H1 (cell line): ENCODE measurements at regions not wholly inside any gene's neighbourhood (a gene's known extent, or its start where the extent isn't known, plus 50 kb on each side); places are given as distances from the start of the nearest gene placed in this dataset.

ENCODE experiments used
- CTCF ChIA-PET: fragments of 300-600 bp; sonication (Branson Sonifier 250); formaldehyde crosslinking; loops from one replicate; lab custom pipeline; 2021; ENCODE audit not compliant: partially characterized antibody; lab: Charles Lee
- POLR2A ChIA-PET: fragments of 300-600 bp; sonication (Branson Sonifier 250); formaldehyde crosslinking; loops from one replicate; lab custom pipeline; 2021; ENCODE audit warnings: inconsistent platforms; ENCODE audit not compliant: partially characterized antibody; lab: Charles Lee
- DNase-seq, 2 experiments: peaks; one replicate each; pipeline versions ENCODE4 v3.0.0 to v3.0.0-alpha.2; 2010 to 2022; ENCODE audit warnings: low spot score in 2 of 2, low read depth in 1 of 2, mixed read lengths in 1 of 2
- FAIRE-seq: peaks from 2 replicates; lab custom pipeline; 2011; peaks lifted over from hg19 to GRCh38; lab: Jason Lieb, UNC
- H2AFZ ChIP-seq: 2 replicates; pipeline ENCODE4 v1.8.1; 2012; ENCODE audit warnings: low read length, inconsistent platforms
- H2AK5ac ChIP-seq: 2 replicates; pipeline ENCODE4 v1.6.1; 2013; ENCODE audit warnings: low read depth, low read length
- H2BK120ac ChIP-seq: replicated peaks from 2 replicates; pipeline ENCODE3; 2013; ENCODE audit warnings: low read depth, low read length, inconsistent platforms
- H2BK12ac ChIP-seq: 2 replicates; pipeline ENCODE4 v1.6.1; 2013; ENCODE audit warnings: low read depth, low read length
- H2BK15ac ChIP-seq: 2 replicates; pipeline ENCODE4 v1.6.1; 2013; ENCODE audit warnings: low read length
- H2BK20ac ChIP-seq: 2 replicates; pipeline ENCODE4 v1.6.1; 2013; ENCODE audit warnings: low read length
- H2BK5ac ChIP-seq: 2 replicates; pipeline ENCODE4 v1.6.1; 2013; ENCODE audit warnings: low read depth, low read length
- H3K14ac ChIP-seq: 2 replicates; pipeline ENCODE4 v1.6.1; 2013; ENCODE audit warnings: inconsistent platforms; ENCODE audit not compliant: insufficient read length
- H3K18ac ChIP-seq: 2 replicates; pipeline ENCODE4 v1.6.1; 2013; ENCODE audit warnings: low read length; ENCODE audit errors: extremely low read depth
- H3K23ac ChIP-seq: 2 replicates; pipeline ENCODE4 v1.6.1; 2013; ENCODE audit warnings: inconsistent platforms; ENCODE audit not compliant: insufficient read length
- H3K23me2 ChIP-seq: 2 replicates; pipeline ENCODE4 v1.6.1; 2013; ENCODE audit warnings: low read depth, low read length
- H3K27ac ChIP-seq: 2 replicates; pipeline ENCODE4 v1.6.1; 2011; ENCODE audit warnings: low read depth, low read length, inconsistent platforms
- H3K27me3 ChIP-seq, 4 experiments: replicated peaks in 1 of 4; 1 replicate in 1 of 4; 2 replicates in 3 of 4; pipeline versions ENCODE4 v1.6.1 to v1.8.1; 2011 to 2013; ENCODE audit warnings: low read length in 3 of 4, mild to moderate bottlenecking in 3 of 4, inconsistent platforms in 2 of 4, mixed read lengths in 2 of 4, moderate library complexity in 1 of 4; ENCODE audit not compliant: control insufficient read depth in 3 of 4, insufficient read depth in 3 of 4; ENCODE audit errors: extremely low read depth in 1 of 4
- H3K36me3 ChIP-seq, 4 experiments: 2 replicates each; pipeline versions ENCODE4 v1.6.1 to v1.8.1; 2011 to 2013; ENCODE audit warnings: mild to moderate bottlenecking in 4 of 4, low read length in 3 of 4, moderate library complexity in 2 of 4, control low read depth in 1 of 4, inconsistent platforms in 1 of 4; ENCODE audit not compliant: insufficient read depth in 4 of 4, control insufficient read depth in 2 of 4
- H3K4ac ChIP-seq: replicated peaks from 2 replicates; pipeline ENCODE3; 2013; ENCODE audit warnings: low read length, low read depth, mixed read lengths, inconsistent platforms; ENCODE audit not compliant: insufficient read length
- H3K4me1 ChIP-seq, 4 experiments: replicated peaks in 1 of 4; 1 replicate in 1 of 4; 2 replicates in 3 of 4; pipeline versions ENCODE4 v1.6.1 to v1.8.1; 2011 to 2013; ENCODE audit warnings: low read length in 3 of 4, inconsistent platforms in 2 of 4, mixed read lengths in 1 of 4; ENCODE audit not compliant: insufficient read depth in 4 of 4, control insufficient read depth in 3 of 4
- H3K4me2 ChIP-seq, 2 experiments: 2 replicates each; pipeline versions ENCODE4 v1.6.1 to v1.8.1; 2011 to 2013; ENCODE audit warnings: low read depth in 2 of 2, low read length in 2 of 2, control low read depth in 1 of 2, inconsistent platforms in 1 of 2, mild to moderate bottlenecking in 1 of 2; ENCODE audit not compliant: insufficient read depth in 1 of 2
- H3K4me3 ChIP-seq, 4 experiments: fragments of 200-600, 300-600 bp in 1 of 4; sonication (generic), shearing (Covaris generic), sonication (Bioruptor Twin) in 1 of 4; 2 replicates each; pipeline versions ENCODE4 v1.5.1 to v1.8.1; 2011 to 2016; ENCODE audit warnings: low read length in 4 of 4, low read depth in 3 of 4, control low read depth in 2 of 4, inconsistent platforms in 2 of 4, mild to moderate bottlenecking in 2 of 4, mixed read lengths in 1 of 4, moderate library complexity in 1 of 4; ENCODE audit not compliant: insufficient read depth in 2 of 4; ENCODE audit errors: extremely low read depth in 1 of 4
- H3K56ac ChIP-seq: replicated peaks from 2 replicates; pipeline ENCODE3; 2013; ENCODE audit warnings: low read depth, mild to moderate bottlenecking, mixed read lengths, low read length, inconsistent platforms; ENCODE audit not compliant: insufficient read length
- H3K79me1 ChIP-seq: 2 replicates; pipeline ENCODE4 v1.6.1; 2013; ENCODE audit warnings: low read depth, low read length, control low read depth
- H3K79me2 ChIP-seq, 2 experiments: 2 replicates each; pipeline versions ENCODE4 v1.6.1 to v1.8.1; 2012 to 2013; ENCODE audit warnings: low read length in 2 of 2, mild to moderate bottlenecking in 2 of 2, inconsistent platforms in 1 of 2; ENCODE audit not compliant: insufficient read depth in 2 of 2, control insufficient read depth in 1 of 2
- H3K9ac ChIP-seq, 4 experiments: replicated peaks in 1 of 4; 1 replicate in 1 of 4; 2 replicates in 3 of 4; pipeline versions ENCODE4 v1.6.1 to v1.8.1; 2011 to 2013; ENCODE audit warnings: low read depth in 3 of 4, low read length in 3 of 4, control low read depth in 2 of 4, mild to moderate bottlenecking in 2 of 4, moderate library complexity in 2 of 4, inconsistent platforms in 1 of 4; ENCODE audit errors: extremely low read depth in 1 of 4
- H3K9me3 ChIP-seq, 2 experiments: 2 replicates each; pipeline versions ENCODE4 v1.6.1 to v1.8.1; 2012 to 2013; ENCODE audit warnings: mild to moderate bottlenecking in 2 of 2, moderate library complexity in 2 of 2, control low read depth in 1 of 2, inconsistent platforms in 1 of 2, low read depth in 1 of 2, low read length in 1 of 2, mixed read lengths in 1 of 2; ENCODE audit not compliant: insufficient read depth in 2 of 2
- H4K20me1 ChIP-seq, 2 experiments: replicated peaks in 1 of 2; 2 replicates each; pipeline versions ENCODE3 to v1.8.1; 2011 to 2013; ENCODE audit warnings: inconsistent platforms in 2 of 2, low read length in 2 of 2, mild to moderate bottlenecking in 1 of 2; ENCODE audit not compliant: insufficient read depth in 2 of 2, control insufficient read depth in 1 of 2
- H4K5ac ChIP-seq: 2 replicates; pipeline ENCODE4 v1.6.1; 2013; ENCODE audit warnings: low read length, low read depth, mixed read lengths, inconsistent platforms; ENCODE audit not compliant: insufficient read length
- H4K8ac ChIP-seq: 2 replicates; pipeline ENCODE4 v1.8.0; 2013; ENCODE audit warnings: mild to moderate bottlenecking, moderate library complexity, low read length, inconsistent platforms; ENCODE audit not compliant: insufficient read depth; ENCODE audit errors: extremely low read depth
- H4K91ac ChIP-seq: replicated peaks from 2 replicates; pipeline ENCODE3; 2013; ENCODE audit warnings: low read length, mixed read lengths, inconsistent platforms; ENCODE audit not compliant: insufficient read length
- CHD1 ChIP-seq: IDR thresholded peaks from 2 replicates; pipeline ENCODE4 v1.6.1; 2012; ENCODE audit warnings: low read depth, low read length, improper control_type of control experiment
- FOSL1 ChIP-seq: IDR thresholded peaks from 2 replicates; pipeline ENCODE4 v1.6.1; 2011; ENCODE audit warnings: mild to moderate bottlenecking, low read depth, low read length, moderate library complexity; ENCODE audit not compliant: insufficient read depth
- SUZ12 ChIP-seq: fragments of 200-600 bp; sonication (generic); IDR thresholded peaks from 2 replicates; pipeline ENCODE4 v1.6.1; 2012; ENCODE audit warnings: mild to moderate bottlenecking, inconsistent platforms, low read length, moderate library complexity, mixed read lengths
- TEAD4 ChIP-seq: IDR thresholded peaks from 2 replicates; pipeline ENCODE4 v1.6.1; 2012; ENCODE audit warnings: low read depth, low read length, inconsistent platforms, mixed read lengths
- WGBS, 2 experiments: shearing (Covaris generic) in 1 of 2; methylation state at CpG; one replicate each; pipeline versions ENCODE4 v1.1.6 to v1.1.7; 2013 to 2015; ENCODE audit warnings: low lambda C conversion rate in 2 of 2, mixed read lengths in 2 of 2, inconsistent platforms in 1 of 2, low coverage in 1 of 2, missing lambda C conversion rate in 1 of 2; ENCODE audit not compliant: insufficient replicate concordance in 2 of 2, insufficient coverage in 1 of 2, insufficient read length in 1 of 2; ENCODE audit errors: extremely low coverage in 1 of 2, missing lambda C conversion rate in 1 of 2; 5-methylcytosine and 5-hydroxymethylcytosine counted together

DNA sequence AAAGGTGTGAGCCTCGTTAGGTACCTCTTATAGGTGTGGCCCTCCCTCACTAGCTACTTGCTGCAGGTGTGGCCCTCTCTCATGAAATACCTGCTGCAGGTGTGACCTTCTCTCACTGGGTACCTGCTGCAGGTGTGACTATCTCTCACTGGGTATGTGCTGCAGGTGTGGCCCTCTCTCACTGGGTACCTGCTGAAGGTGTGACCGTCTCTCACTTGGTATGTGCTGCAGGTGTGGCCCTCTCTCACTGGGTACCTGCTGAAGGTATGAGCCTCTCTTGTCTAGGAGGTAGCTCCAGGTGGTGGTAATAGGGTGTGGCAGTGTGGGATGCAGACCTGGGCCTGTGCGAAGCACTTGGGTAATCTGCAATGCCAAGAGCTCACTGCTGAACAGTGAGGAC is 170.7 kb upstream of the PLPP4 start:
- Histone ChIP-seq H3K18ac (no peak overlapping the region), H2AFZ (no peak overlapping the region), H3K27me3 (no peaks in the 10 kb centered on the region), H2AK5ac (no peak overlapping the region), H3K56ac (no peak overlapping the region), H4K20me1 (no peaks in the 10 kb centered on the region), H2BK12ac (no peak overlapping the region), H3K36me3 (no peaks in the 10 kb centered on the region), H2BK20ac (no peak overlapping the region), H2BK5ac (no peak overlapping the region), H3K79me2 (no peaks in the 10 kb centered on the region), H3K14ac (no peak overlapping the region), H3K23ac (no peak overlapping the region), H3K23me2 (no peaks in the 10 kb centered on the region), H2BK120ac (no peak overlapping the region), H4K8ac (no peak overlapping the region)
- DNase-seq (no peak), FAIRE-seq (no peak)
- POLR2A ChIA-PET = no interaction called here
- TF ChIP-seq TEAD4 (no peak), SUZ12 (no peak), CHD1 (no peak), FOSL1 (no peak)
- TF ChIP-seq, all 59 proteins: peak for 0
- Histone ChIP-seq H3K79me1 (no peaks in the 10 kb centered on the region), H3K4ac (no peak overlapping the region), H2BK15ac (no peak overlapping the region), H3K4me1 (no peaks in the 10 kb centered on the region), H4K91ac (no peak overlapping the region), H3K9ac (no peak overlapping the region), H3K9me3 (0 out of 4 replicates have a peak, but pooled peaks cover 0 to 2% of the 10 kb centered on the region in 2 experiments), H3K4me3 (no peak overlapping the region), H3K27ac (no peak overlapping the region), H3K4me2 (no peak overlapping the region), H4K5ac (no peak overlapping the region)
- CTCF ChIA-PET = interaction anchor here (0.7 to 1.2 kb wide), 3 partner anchors 10 to 376 kb away, joined by 3 read pairs; no protein-coding TSS in a partner anchor
- WGBS, 2 experiments = 97% methylated on average over 3 of the region's 3 CpGs; no CpG with 5 or more reads in 1 of the 2 experiments
